ENCODE measurements at regions not wholly inside any gene's neighbourhood (a gene's known extent, or its start where the extent isn't known, plus 50 kb on each side); places are given as distances from the start of the nearest gene placed in this dataset.

DNA sequence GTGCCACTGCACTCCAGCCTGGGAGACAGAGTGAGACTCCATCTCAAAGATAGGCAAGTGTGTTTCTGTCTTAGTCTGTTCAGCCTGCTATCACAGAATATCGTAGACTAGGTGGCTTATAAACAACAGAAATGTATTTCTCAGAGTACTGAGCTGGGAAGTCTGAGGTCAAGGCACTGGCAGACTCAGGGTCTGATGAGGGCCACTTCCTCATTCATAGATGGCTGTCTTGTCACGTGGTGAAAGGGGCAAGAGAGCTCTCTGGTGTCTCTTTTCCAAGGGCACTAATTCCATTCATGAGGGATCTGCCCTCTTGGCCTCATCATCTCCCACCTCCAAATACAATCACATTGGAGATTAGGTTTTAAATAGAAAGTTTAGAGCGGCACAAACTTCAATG lies 95.6 kb upstream of the PHACTR3 start (continued):
- TF ChIP-seq, protein P1, sequence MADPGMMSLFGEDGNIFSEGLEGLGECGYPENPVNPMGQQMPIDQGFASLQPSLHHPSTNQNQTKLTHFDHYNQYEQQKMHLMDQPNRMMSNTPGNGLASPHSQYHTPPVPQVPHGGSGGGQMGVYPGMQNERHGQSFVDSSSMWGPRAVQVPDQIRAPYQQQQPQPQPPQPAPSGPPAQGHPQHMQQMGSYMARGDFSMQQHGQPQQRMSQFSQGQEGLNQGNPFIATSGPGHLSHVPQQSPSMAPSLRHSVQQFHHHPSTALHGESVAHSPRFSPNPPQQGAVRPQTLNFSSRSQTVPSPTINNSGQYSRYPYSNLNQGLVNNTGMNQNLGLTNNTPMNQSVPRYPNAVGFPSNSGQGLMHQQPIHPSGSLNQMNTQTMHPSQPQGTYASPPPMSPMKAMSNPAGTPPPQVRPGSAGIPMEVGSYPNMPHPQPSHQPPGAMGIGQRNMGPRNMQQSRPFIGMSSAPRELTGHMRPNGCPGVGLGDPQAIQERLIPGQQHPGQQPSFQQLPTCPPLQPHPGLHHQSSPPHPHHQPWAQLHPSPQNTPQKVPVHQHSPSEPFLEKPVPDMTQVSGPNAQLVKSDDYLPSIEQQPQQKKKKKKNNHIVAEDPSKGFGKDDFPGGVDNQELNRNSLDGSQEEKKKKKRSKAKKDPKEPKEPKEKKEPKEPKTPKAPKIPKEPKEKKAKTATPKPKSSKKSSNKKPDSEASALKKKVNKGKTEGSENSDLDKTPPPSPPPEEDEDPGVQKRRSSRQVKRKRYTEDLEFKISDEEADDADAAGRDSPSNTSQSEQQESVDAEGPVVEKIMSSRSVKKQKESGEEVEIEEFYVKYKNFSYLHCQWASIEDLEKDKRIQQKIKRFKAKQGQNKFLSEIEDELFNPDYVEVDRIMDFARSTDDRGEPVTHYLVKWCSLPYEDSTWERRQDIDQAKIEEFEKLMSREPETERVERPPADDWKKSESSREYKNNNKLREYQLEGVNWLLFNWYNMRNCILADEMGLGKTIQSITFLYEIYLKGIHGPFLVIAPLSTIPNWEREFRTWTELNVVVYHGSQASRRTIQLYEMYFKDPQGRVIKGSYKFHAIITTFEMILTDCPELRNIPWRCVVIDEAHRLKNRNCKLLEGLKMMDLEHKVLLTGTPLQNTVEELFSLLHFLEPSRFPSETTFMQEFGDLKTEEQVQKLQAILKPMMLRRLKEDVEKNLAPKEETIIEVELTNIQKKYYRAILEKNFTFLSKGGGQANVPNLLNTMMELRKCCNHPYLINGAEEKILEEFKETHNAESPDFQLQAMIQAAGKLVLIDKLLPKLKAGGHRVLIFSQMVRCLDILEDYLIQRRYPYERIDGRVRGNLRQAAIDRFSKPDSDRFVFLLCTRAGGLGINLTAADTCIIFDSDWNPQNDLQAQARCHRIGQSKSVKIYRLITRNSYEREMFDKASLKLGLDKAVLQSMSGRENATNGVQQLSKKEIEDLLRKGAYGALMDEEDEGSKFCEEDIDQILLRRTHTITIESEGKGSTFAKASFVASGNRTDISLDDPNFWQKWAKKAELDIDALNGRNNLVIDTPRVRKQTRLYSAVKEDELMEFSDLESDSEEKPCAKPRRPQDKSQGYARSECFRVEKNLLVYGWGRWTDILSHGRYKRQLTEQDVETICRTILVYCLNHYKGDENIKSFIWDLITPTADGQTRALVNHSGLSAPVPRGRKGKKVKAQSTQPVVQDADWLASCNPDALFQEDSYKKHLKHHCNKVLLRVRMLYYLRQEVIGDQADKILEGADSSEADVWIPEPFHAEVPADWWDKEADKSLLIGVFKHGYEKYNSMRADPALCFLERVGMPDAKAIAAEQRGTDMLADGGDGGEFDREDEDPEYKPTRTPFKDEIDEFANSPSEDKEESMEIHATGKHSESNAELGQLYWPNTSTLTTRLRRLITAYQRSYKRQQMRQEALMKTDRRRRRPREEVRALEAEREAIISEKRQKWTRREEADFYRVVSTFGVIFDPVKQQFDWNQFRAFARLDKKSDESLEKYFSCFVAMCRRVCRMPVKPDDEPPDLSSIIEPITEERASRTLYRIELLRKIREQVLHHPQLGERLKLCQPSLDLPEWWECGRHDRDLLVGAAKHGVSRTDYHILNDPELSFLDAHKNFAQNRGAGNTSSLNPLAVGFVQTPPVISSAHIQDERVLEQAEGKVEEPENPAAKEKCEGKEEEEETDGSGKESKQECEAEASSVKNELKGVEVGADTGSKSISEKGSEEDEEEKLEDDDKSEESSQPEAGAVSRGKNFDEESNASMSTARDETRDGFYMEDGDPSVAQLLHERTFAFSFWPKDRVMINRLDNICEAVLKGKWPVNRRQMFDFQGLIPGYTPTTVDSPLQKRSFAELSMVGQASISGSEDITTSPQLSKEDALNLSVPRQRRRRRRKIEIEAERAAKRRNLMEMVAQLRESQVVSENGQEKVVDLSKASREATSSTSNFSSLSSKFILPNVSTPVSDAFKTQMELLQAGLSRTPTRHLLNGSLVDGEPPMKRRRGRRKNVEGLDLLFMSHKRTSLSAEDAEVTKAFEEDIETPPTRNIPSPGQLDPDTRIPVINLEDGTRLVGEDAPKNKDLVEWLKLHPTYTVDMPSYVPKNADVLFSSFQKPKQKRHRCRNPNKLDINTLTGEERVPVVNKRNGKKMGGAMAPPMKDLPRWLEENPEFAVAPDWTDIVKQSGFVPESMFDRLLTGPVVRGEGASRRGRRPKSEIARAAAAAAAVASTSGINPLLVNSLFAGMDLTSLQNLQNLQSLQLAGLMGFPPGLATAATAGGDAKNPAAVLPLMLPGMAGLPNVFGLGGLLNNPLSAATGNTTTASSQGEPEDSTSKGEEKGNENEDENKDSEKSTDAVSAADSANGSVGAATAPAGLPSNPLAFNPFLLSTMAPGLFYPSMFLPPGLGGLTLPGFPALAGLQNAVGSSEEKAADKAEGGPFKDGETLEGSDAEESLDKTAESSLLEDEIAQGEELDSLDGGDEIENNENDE (IDR thresholded peaks at IDR 0.05; ENCODE audit: insufficient replicate concordance, low read length), result no peak
- TF ChIP-seq SUZ12 (IDR thresholded peaks at IDR 0.05; ENCODE audit: low read length) (no peak), NANOG (IDR thresholded peaks at IDR 0.05; ENCODE audit: insufficient read depth, low read depth, low read length, poor library complexity, severe bottlenecking) (no peak), KDM4A (IDR thresholded peaks at IDR 0.05; ENCODE audit: low read depth, low read length, severe bottlenecking) (no peak), YY1 (IDR thresholded peaks at IDR 0.05; ENCODE audit: low read depth, low read length) (no peak), SIRT6 (IDR thresholded peaks at IDR 0.05; ENCODE audit: low read length) (no peak), SP4 (IDR thresholded peaks at IDR 0.05; ENCODE audit: low read length) (no peak), SP2 (IDR thresholded peaks at IDR 0.05; ENCODE audit: low read length) (no peak), EZH2 (IDR thresholded peaks at IDR 0.05; ENCODE audit: low read depth, low read length, severe bottlenecking) (no peak), PHF8 (conservative IDR thresholded peaks at IDR 0.05; ENCODE audit: low read depth, low read length) (no peak), MAFK (IDR thresholded peaks at IDR 0.05; ENCODE audit: low read depth, low read length) (no peak)
- TF ChIP-seq, protein P2, sequence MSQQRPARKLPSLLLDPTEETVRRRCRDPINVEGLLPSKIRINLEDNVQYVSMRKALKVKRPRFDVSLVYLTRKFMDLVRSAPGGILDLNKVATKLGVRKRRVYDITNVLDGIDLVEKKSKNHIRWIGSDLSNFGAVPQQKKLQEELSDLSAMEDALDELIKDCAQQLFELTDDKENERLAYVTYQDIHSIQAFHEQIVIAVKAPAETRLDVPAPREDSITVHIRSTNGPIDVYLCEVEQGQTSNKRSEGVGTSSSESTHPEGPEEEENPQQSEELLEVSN (IDR thresholded peaks at IDR 0.05), result no peak
